ENCODE measurements at regions not wholly inside any gene's neighbourhood (a gene's known extent, or its start where the extent isn't known, plus 50 kb on each side); places are given as distances from the start of the nearest gene placed in this dataset.
A peak's percentile ranks its signal among the peaks of the same experiment; 100 is the strongest.
"Not testable (repeated sequence)": the region's sequence is repeated elsewhere in the genome, so short reads cannot be mapped to it uniquely, and the experiment has no call there.

- not testable (repeated sequence) for DNase-seq
Measured at GRCh38 chr18:7178568-7178967, 52.3 kb upstream of the LRRC30 start.

- peak; percentile 24 for DNase-seq
Measured at GRCh38 chr18:7177116-7177744, 53.7 kb upstream of the LRRC30 start.

- no peak for DNase-seq
Measured at GRCh38 chr18:7174344-7175095, 56.4 kb upstream of the LRRC30 start.

- no peak for DNase-seq
Measured at GRCh38 chr18:7173216-7173615, 55.6 kb upstream of the LAMA1 start.

GRCh38 chr18:7172611-7173010 lies 55.0 kb upstream of the LAMA1 start:
- no peak for DNase-seq

GRCh38 chr18:7170292-7170691 lies 52.7 kb upstream of the LAMA1 start:
- DNase-seq = no peak

GRCh38 chr18:7169601-7170000 lies 52.0 kb upstream of the LAMA1 start:
- DNase-seq = no peak

- no peak for DNase-seq
Measured at GRCh38 chr18:7168408-7168807, 50.8 kb upstream of the LAMA1 start.

Measured in stimulated activated CD8-positive, alpha-beta memory T cell treated with anti-CD3 and anti-CD28 coated beads, Interleukin-4, amount 100 ng/mL, for 48 hours (primary cell).